Mesenchymal stem cell (in vitro differentiated cells and primary cell): ENCODE measurements at regions not wholly inside any gene's neighbourhood (a gene's known extent, or its start where the extent isn't known, plus 50 kb on each side); places are given as distances from the start of the nearest gene placed in this dataset.

ENCODE experiments used
- DNase-seq: peaks from one replicate; pipeline ENCODE4 v3.0.0-alpha.2; 2013
- H2AFZ ChIP-seq: one replicate; pipeline ENCODE4 v1.6.1; 2013; ENCODE audit warnings: low read depth, mild to moderate bottlenecking, control low read depth, inconsistent platforms, low read length, moderate library complexity
- H2AK5ac ChIP-seq: 2 replicates; pipeline ENCODE4 v1.6.1; 2013; ENCODE audit warnings: low read length, moderate library complexity, mild to moderate bottlenecking, inconsistent platforms; ENCODE audit not compliant: severe bottlenecking
- H2BK120ac ChIP-seq: one replicate; pipeline ENCODE4 v1.6.1; 2013; ENCODE audit warnings: low read depth, mild to moderate bottlenecking, inconsistent platforms, low read length, moderate library complexity
- H2BK12ac ChIP-seq, 2 experiments: one replicate each; pipeline ENCODE4 v1.6.1; 2013; ENCODE audit warnings: inconsistent platforms in 2 of 2, low read length in 2 of 2, mild to moderate bottlenecking in 2 of 2, moderate library complexity in 2 of 2, control low read depth in 1 of 2
- H2BK15ac ChIP-seq: one replicate; pipeline ENCODE4 v1.6.1; 2013; ENCODE audit warnings: mild to moderate bottlenecking, low read depth, inconsistent platforms; ENCODE audit not compliant: poor library complexity, severe bottlenecking
- H2BK5ac ChIP-seq: 2 replicates; pipeline ENCODE4 v1.6.1; 2013; ENCODE audit warnings: low read depth, mild to moderate bottlenecking, low read length, control low read depth, inconsistent platforms; ENCODE audit not compliant: poor library complexity, severe bottlenecking
- H3K14ac ChIP-seq, 2 experiments: one replicate each; pipeline ENCODE4 v1.6.1; 2013; ENCODE audit warnings: inconsistent platforms in 2 of 2, low read length in 2 of 2, control low read depth in 1 of 2, mild to moderate bottlenecking in 1 of 2, moderate library complexity in 1 of 2
- H3K18ac ChIP-seq, 2 experiments: one replicate each; pipeline ENCODE4 v1.6.1; 2013; ENCODE audit warnings: inconsistent platforms in 2 of 2, low read length in 2 of 2, control low read depth in 1 of 2, low read depth in 1 of 2, mild to moderate bottlenecking in 1 of 2
- H3K23ac ChIP-seq, 2 experiments: one replicate each; pipeline ENCODE4 v1.6.1; 2013; ENCODE audit warnings: inconsistent platforms in 2 of 2, low read length in 2 of 2, mild to moderate bottlenecking in 2 of 2, moderate library complexity in 2 of 2, control low read depth in 1 of 2
- H3K27ac ChIP-seq: 2 replicates; pipeline ENCODE4 v1.5.1; 2013; ENCODE audit warnings: mild to moderate bottlenecking, moderate library complexity, low read length, control low read depth, inconsistent platforms; ENCODE audit not compliant: poor library complexity, severe bottlenecking
- H3K27me3 ChIP-seq, 2 experiments: 2 replicates each; pipeline versions ENCODE4 v1.6.1 to v1.7.0; 2013; ENCODE audit warnings: low read length in 2 of 2, mild to moderate bottlenecking in 2 of 2, moderate library complexity in 2 of 2, control low read depth in 1 of 2, inconsistent platforms in 1 of 2; ENCODE audit not compliant: control insufficient read depth in 1 of 2, insufficient read depth in 1 of 2
- H3K36me3 ChIP-seq, 2 experiments: 2 replicates each; pipeline versions ENCODE4 v1.6.1 to v1.7.0; 2013; ENCODE audit warnings: low read length in 2 of 2, control low read depth in 1 of 2, inconsistent platforms in 1 of 2, low read depth in 1 of 2, mild to moderate bottlenecking in 1 of 2; ENCODE audit not compliant: insufficient read depth in 2 of 2, control insufficient read depth in 1 of 2
- H3K4ac ChIP-seq, 2 experiments: one replicate each; pipeline ENCODE4 v1.6.1; 2013; ENCODE audit warnings: inconsistent platforms in 2 of 2, low read length in 2 of 2, mild to moderate bottlenecking in 2 of 2, moderate library complexity in 2 of 2, control low read depth in 1 of 2, low read depth in 1 of 2
- H3K4me1 ChIP-seq: 2 replicates; pipeline ENCODE4 v1.6.1; 2013; ENCODE audit warnings: low read depth, low read length, control low read depth; ENCODE audit not compliant: control insufficient read depth, insufficient read depth
- H3K4me2 ChIP-seq: 2 replicates; pipeline ENCODE4 v1.6.1; 2013; ENCODE audit warnings: low read length, mild to moderate bottlenecking, inconsistent platforms; ENCODE audit not compliant: poor library complexity, severe bottlenecking
- H3K4me3 ChIP-seq, 2 experiments: 2 replicates each; pipeline versions ENCODE4 v1.5.1 to v1.7.0; 2013; ENCODE audit warnings: low read length in 2 of 2, mild to moderate bottlenecking in 2 of 2, control low read depth in 1 of 2, low read depth in 1 of 2; ENCODE audit not compliant: insufficient read depth in 1 of 2
- H3K79me1 ChIP-seq: replicated peaks from 2 replicates; pipeline ENCODE4 v1.6.1; 2013; ENCODE audit warnings: mild to moderate bottlenecking, control low read depth, low read length, inconsistent platforms; ENCODE audit not compliant: poor library complexity, severe bottlenecking
- H3K9ac ChIP-seq: 2 replicates; pipeline ENCODE4 v1.7.0; 2013; ENCODE audit warnings: mild to moderate bottlenecking, low read length, moderate library complexity
- H3K9me3 ChIP-seq: 2 replicates; pipeline ENCODE4 v1.7.0; 2013; ENCODE audit warnings: mild to moderate bottlenecking, low read length; ENCODE audit not compliant: control insufficient read depth
- H4K8ac ChIP-seq: one replicate; pipeline ENCODE4 v1.6.1; 2013; ENCODE audit warnings: inconsistent platforms, mild to moderate bottlenecking, low read length, moderate library complexity
- H4K91ac ChIP-seq: one replicate; pipeline ENCODE4 v1.6.1; 2013; ENCODE audit warnings: mild to moderate bottlenecking, low read length, inconsistent platforms
- WGBS: methylation state at CpG from one replicate; pipeline ENCODE4 v1.1.7; 2013; ENCODE audit warnings: mixed read lengths; 5-methylcytosine and 5-hydroxymethylcytosine counted together

GRCh38 chr3:80285388-80285787 is 517.6 kb upstream of the ROBO1 start:
- Histone ChIP-seq H2BK120ac (no peak overlapping the region), H2AK5ac (no peak overlapping the region), H3K4me3 (no peak overlapping the region), H3K36me3 (no peaks in the 10 kb centered on the region), H4K91ac (no peak overlapping the region), H3K14ac (no peak overlapping the region), H2AFZ (no peak overlapping the region), H2BK5ac (no peak overlapping the region), H3K4me2 (no peak overlapping the region), H2BK15ac (no peak overlapping the region), H3K9me3 (no peaks in the 10 kb centered on the region), H2BK12ac (no peak overlapping the region), H3K4ac (no peak overlapping the region), H3K4me1 (no peaks in the 10 kb centered on the region), H3K27ac (no peak overlapping the region), H3K18ac (no peak overlapping the region), H3K9ac (no peak overlapping the region), H3K23ac (no peak overlapping the region), H3K27me3 (no peaks in the 10 kb centered on the region), H4K8ac (no peak overlapping the region), H3K79me1 (no peaks in the 10 kb centered on the region)
- WGBS = 100% methylated on average over 1 of the region's 1 CpG
- DNase-seq = no peak

GRCh38 chr3:80283783-80284182 is 516.0 kb upstream of the ROBO1 start:
- no peak overlapping the region for H2AFZ ChIP-seq
- H2BK5ac ChIP-seq = no peak overlapping the region
- no peak overlapping the region for H3K9ac ChIP-seq
- H2BK12ac ChIP-seq = no peak overlapping the region
- no peaks in the 10 kb centered on the region for H3K27me3 ChIP-seq
- H3K4me1 ChIP-seq = no peaks in the 10 kb centered on the region
- WGBS = no CpG with 5 or more reads among the region's 2 CpGs
- no peak overlapping the region for H2BK15ac ChIP-seq
- no peaks in the 10 kb centered on the region for H3K9me3 ChIP-seq
- H3K36me3 ChIP-seq = no peaks in the 10 kb centered on the region
- no peak overlapping the region for H3K23ac ChIP-seq
- no peak overlapping the region for H3K4me3 ChIP-seq
- no peak overlapping the region for H4K8ac ChIP-seq
- H3K14ac ChIP-seq = no peak overlapping the region
- no peak overlapping the region for H3K27ac ChIP-seq
- no peak overlapping the region for H4K91ac ChIP-seq
- no peak overlapping the region for H2AK5ac ChIP-seq
- no peaks in the 10 kb centered on the region for H3K79me1 ChIP-seq
- no peak for DNase-seq
- H3K18ac ChIP-seq = no peak overlapping the region
- no peak overlapping the region for H3K4me2 ChIP-seq
- H3K4ac ChIP-seq = no peak overlapping the region
- H2BK120ac ChIP-seq = no peak overlapping the region

- Histone ChIP-seq H3K23ac (no peak overlapping the region), H3K4me3 (no peak overlapping the region), H3K9me3 (no peaks in the 10 kb centered on the region), H3K4me1 (no peaks in the 10 kb centered on the region), H2BK120ac (no peak overlapping the region), H3K4me2 (no peak overlapping the region), H3K79me1 (no peaks in the 10 kb centered on the region), H2AK5ac (no peak overlapping the region), H2BK5ac (no peak overlapping the region), H3K18ac (no peak overlapping the region), H2BK12ac (no peak overlapping the region), H4K8ac (no peak overlapping the region), H3K27ac (no peak overlapping the region), H3K27me3 (no peaks in the 10 kb centered on the region), H3K4ac (no peak overlapping the region), H3K36me3 (no peaks in the 10 kb centered on the region), H3K14ac (no peak overlapping the region), H4K91ac (no peak overlapping the region), H3K9ac (no peak overlapping the region), H2AFZ (no peak overlapping the region), H2BK15ac (no peak overlapping the region)
- no peak for DNase-seq
- 95% methylated on average over 10 of the region's 11 CpGs for WGBS
These were observed 510.3 kb upstream of the ROBO1 start for GRCh38 chr3:80278056-80278455.

GRCh38 chr3:80275120-80275519 is 507.3 kb upstream of the ROBO1 start:
- no peaks in the 10 kb centered on the region for H3K9me3 ChIP-seq
- no peak overlapping the region for H2BK120ac ChIP-seq
- no peak overlapping the region for H4K8ac ChIP-seq
- no peak overlapping the region for H3K4ac ChIP-seq
- H2BK12ac ChIP-seq = no peak overlapping the region
- no peak for DNase-seq
- H2AK5ac ChIP-seq = no peak overlapping the region
- no peaks in the 10 kb centered on the region for H3K79me1 ChIP-seq
- no peak overlapping the region for H2BK5ac ChIP-seq
- H3K4me1 ChIP-seq = no peaks in the 10 kb centered on the region
- no peaks in the 10 kb centered on the region for H3K27me3 ChIP-seq
- no peak overlapping the region for H3K4me2 ChIP-seq
- H3K27ac ChIP-seq = no peak overlapping the region
- no peak overlapping the region for H2AFZ ChIP-seq
- H3K23ac ChIP-seq = no peak overlapping the region
- no peak overlapping the region for H3K4me3 ChIP-seq
- no peak overlapping the region for H4K91ac ChIP-seq
- H3K9ac ChIP-seq = no peak overlapping the region
- no peak overlapping the region for H3K14ac ChIP-seq
- H2BK15ac ChIP-seq = no peak overlapping the region
- no peaks in the 10 kb centered on the region for H3K36me3 ChIP-seq
- H3K18ac ChIP-seq = no peak overlapping the region
